ENCODE measurements at regions not wholly inside any gene's neighbourhood (a gene's known extent, or its start where the extent isn't known, plus 50 kb on each side); places are given as distances from the start of the nearest gene placed in this dataset.
"Not testable (repeated sequence)": the region's sequence is repeated elsewhere in the genome, so short reads cannot be mapped to it uniquely, and the experiment has no call there.

DNA sequence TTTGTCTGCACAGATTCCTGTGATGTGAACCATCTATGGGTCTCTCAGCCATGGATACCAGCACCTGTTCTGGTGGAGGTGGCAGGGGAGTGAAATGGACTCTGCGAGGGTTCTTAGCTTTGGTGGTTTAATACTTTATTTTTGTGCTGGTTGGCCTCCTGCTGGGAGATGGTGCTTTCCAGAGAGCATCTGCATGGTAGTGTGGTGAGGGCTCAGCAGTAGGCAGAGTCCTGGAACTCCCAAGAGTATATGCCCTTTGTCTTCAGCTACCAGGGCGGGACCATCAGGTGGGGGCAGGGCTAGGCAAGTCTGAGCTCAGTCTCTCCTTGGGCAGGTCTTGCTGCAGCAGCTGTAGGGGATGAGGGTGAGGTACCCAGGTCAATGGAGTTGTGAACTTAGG lies 97.5 kb upstream of the TRIM2 start:
- DNase-seq (ENCODE audit: low read depth), result not testable (repeated sequence)

- no peak for DNase-seq (ENCODE audit: low read depth)
Measured at GRCh38 chr4:153107246-153107645, 97.0 kb upstream of the TRIM2 start.

DNA sequence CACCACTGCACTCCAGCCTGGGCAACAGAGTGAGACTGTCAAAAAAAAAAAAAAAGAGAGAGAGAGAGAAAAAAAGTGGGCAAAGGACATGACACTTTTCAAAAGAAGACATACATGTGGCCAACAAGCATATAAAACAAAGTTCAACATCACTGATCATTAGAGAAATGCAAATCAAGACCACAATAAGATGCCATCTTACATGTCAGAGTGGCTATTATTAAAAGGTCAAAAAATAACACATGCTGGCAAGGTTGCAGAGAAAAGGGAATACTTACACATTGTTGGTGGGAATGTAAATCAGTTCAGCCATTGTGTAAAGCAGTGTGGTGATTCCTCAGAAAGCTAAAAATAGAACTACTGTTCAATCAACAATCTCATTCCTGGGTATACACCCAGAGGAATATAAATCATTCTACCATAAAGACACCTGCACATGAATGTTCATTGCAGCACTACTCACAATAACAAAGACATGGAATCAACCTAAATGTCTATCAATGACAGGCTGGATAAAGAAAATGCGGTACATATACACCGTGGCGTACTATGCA lies 94.9 kb upstream of the TRIM2 start:
- DNase-seq (ENCODE audit: low read depth), result no peak

DNA sequence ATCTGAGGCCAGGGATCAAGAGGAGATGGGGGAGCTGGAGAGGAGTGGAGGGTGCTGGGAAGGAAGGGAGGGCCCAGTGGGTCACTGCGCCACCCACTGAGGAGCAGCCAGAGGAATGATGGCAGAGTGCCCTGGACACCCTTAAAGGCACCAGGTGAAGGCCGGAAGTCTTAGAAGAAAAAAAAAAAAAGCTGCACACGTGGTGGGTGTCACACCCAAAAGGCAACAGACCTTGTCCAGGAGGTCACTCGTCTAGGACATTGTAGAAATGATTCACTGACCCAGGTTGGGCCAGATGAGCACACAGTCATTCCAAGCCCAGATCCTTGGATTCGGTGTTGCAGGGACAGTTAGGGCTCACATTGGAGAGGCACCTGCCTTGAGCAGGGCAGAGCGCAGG lies 93.5 kb upstream of the TRIM2 start:
- DNase-seq (ENCODE audit: low read depth), result no peak

- DNase-seq (ENCODE audit: low read depth), result no peak
Measured at GRCh38 chr4:153111426-153112040, 92.7 kb upstream of the TRIM2 start.

DNA sequence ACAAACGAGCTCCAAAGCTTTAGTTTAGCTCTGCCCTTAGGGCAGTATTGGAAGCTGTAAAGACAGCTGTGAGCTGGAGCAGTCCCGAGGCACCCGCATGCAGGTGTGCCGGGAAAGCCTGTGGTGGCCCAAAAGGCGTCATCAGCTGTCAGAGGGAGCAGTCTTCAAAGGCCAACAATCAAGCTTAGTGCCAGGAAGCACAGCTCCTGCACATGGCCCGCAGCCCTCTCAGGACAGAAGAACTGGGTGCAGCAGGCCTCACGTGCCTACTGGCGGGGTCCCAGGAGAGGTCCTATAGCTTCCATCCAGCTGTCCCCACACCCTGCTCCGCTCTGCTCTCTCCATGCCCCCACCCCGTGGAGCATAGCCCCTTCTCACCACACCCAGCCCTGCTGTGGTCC lies 92.2 kb upstream of the TRIM2 start:
- DNase-seq (ENCODE audit: low read depth), result no peak

DNA sequence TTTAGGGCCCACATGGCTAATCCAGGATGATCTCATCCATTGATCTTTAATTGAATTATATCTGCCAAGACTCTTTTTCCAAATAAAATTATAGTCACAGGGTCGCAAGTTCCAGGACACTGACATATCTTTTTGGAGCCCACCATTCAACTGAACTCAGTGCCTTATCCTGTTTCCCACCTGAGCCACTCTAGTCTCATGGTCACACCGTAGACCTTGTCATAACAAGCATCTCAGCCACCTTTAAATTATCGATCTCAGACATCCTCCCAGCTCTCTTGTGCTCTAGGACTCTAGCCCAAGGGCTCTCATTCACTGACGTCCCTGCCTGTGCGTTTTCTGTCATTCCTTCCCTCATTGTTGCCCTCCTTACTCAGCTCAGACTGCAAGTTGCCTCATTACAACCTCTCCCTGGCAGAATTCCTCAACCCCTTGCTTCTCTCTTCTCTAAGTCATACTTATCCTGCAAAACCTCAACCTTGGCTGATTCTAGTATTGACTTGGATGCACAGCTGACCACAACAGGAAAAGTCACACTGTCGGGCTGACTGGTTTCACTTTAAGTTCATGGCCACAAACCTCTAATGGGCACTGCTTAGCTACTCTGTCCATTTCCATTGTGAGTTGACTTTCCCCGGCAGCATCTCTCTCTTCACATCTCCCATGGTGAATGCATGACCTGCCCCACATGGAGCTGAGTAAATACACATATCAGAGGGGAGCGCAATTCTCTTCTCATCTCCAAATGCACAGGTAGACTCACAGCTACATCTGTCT lies 91.0 kb upstream of the TRIM2 start:
- DNase-seq (ENCODE audit: low read depth), result no peak

DNA sequence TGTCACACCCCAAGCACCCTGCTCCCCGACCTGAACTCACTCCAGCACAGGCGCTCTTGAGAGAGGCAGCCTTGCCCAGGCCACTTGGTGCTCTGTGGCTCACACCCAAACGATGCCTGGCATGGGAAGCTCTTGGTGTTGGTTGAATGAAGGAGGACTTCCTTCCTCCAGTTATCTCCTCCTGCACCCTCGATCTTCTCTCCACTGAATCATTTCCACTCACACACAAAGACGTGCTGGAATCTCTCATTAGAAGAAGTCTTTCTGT lies 90.5 kb upstream of the TRIM2 start:
- DNase-seq (ENCODE audit: low read depth), result no peak

GRCh38 chr4:153114771-153115321 lies 89.4 kb upstream of the TRIM2 start:
- peak; percentile 12 for DNase-seq (ENCODE audit: low read depth)

DNA sequence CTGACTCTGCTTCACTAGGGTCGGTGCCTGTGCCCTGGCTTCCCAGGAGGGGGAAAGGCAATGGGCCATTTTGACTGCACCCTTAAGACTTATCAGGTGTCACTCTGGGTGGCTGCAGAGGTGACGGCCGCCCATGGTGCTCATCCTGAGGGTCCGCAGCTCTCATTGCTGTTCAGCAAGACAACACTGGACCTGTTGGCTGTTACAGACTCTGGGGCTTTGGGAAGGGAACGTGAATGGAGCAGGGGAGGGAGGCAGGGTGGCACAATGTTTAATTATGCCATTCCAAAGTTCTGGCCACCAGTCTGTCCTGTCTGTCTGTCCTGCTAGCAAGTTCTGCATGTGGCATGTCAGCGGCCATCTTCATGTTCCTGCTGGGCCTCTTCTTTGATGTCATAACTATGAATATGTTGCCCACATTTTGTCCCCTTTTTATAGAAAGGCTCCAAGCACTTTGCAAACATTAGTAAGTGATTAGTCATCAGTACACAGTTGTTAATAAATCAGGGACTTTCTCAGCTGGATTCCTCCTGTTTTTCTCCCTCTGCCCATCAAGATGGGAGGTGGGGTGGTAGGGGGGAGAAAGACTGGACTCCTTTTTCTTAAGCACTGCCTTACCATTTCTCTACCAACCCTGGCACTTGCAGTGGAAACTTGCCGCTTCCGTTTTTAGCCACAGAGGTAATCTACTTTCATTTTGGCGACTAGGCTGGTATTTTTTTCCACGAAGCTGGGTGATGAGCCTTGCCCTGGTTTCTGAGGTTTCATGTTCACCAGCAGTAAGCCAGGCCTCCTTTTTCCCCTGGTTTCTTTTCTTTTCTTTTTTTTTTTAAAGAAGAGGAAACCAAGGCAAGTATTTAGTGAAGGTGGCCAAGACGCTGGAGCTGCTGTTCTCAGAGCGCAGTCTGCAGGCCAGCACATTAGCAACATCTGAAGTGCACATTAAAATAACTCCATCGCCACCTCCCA lies 88.6 kb upstream of the TRIM2 start:
- peak; percentile 45 for DNase-seq (ENCODE audit: low read depth)

DNA sequence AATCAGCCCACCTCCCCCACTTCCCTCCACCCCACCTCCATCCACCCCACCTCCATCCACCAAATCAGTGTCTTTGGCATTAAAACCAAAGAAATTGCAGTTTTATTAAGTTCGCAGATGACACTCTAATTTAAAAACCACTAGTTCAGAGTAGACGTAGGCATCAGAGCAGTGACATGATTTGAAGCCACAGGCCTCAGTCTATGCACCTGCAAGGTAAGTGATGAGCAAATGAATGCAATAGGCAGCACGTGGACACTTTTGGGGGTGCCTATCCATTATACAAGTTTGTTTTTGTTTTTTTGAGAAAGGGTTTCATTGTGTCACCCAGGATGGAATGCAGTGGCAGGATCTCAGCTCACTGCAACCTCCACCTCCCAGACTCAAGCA lies 88.0 kb upstream of the TRIM2 start:
- no peak for DNase-seq (ENCODE audit: low read depth)

- no peak for DNase-seq (ENCODE audit: low read depth)
Measured at GRCh38 chr4:153116801-153117200, 87.4 kb upstream of the TRIM2 start.

DNA sequence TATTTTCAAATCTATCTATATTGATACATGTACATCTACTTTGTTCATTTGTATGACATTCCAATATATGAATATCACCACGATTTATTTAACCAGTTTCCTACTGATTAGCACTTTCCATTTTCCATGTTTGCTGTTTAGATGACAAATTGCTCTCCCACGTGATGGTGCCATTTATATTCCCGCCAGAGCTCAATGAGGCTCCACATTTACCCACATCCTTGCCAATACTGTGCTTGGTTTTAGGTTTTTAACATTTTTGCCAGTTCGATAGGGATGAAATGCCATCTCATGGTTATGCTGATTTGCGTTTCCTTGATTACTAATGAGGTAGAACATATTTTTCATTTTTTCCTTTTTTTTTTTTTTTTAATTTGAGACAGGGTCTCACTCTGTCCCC lies 86.7 kb upstream of the TRIM2 start:
- DNase-seq (ENCODE audit: low read depth), result no peak

DNA sequence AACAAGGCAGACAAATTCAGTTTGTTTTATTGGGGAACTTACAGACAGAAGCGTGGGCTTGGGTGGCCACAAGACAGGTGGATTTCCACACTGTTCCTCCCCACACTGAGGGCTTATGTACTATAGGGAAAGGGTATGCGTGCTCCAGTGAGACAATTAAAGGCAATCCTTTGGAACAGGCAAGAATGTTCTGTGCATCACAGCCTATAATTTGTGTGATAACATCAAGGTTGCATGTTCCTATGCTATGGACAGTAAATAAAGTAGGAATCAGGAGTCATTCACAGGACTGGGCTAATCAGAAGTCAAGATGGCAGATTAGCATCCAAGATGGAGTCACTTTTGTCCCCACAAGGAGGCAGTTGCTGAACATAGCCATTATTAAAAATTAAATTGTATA lies 84.6 kb upstream of the TRIM2 start:
- no peak for DNase-seq (ENCODE audit: low read depth)

- no peak for DNase-seq (ENCODE audit: low read depth)
Measured at GRCh38 chr4:153120235-153120634, 84.0 kb upstream of the TRIM2 start.

DNA sequence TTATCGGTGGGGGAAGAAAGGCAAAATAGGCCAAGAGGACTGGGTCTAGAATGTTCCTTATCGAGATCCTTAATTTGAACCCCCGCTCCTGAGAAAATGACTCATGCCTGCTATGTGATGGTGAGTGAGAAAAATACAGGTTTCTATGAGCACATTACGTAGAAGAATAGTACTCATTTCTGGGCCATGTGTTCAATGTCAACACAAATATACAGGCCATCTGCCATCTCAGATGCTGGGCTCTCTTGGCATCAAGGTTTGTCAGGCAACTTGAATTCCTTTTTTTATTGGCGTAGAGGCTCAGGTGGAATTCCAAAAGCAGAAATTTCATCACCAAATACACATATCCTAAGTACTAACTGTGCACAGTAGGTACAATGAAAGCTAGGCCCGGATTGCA lies 81.4 kb upstream of the TRIM2 start:
- no peak for DNase-seq (ENCODE audit: low read depth)

DNA sequence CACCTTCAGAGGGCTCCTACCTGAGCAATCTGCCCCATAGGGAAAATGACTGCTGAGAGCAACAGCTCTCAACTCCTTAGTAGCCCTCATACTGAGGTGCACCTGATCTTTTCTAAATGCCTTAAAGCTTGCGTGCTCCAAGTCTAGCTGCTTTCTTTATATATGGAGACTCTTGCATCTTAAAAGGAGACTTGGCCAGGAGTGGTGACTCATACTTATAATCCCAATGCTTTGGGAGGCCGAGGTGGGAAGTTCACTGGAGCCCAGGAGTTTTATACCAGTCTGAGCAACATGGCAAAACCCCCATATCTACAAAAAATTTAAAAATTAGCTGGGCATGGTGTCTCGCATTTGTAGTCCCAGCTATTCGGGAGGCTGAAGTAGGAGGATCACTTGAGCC lies 78.1 kb upstream of the TRIM2 start:
- no peak for DNase-seq (ENCODE audit: low read depth)

DNA sequence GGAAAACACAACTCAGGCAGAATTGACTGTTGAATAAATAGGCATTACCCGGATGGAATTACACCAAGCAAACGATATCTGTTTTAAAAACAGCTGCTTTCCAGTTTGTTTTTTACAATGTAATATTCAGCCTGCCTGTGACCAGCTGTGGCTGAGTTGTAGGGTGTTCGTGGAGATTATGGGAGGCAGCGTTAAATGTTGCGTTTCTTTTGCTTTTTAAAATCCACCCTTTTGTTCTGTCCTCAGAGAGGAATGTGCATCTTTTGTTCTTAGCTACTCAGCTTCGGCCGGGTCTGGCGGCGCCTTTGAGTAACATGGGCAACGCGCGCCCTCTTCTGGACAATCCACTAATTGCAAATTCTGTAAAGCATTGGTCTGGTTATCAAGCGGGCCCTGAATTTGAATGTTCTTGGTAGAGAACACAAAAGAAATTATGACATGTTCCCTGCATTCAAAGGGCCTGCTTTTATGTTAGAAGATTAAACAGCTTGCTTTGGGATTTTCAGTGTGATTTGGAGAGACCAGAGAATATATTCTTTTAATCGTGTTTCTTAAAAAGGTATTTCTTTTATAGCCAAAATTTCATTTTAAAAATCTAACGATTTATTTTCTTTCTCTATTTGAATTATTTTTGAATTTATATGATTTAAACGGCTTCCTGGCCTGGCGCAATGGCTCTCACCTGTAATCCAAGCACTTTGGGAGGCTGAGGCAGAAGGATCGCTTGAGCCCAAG lies 76.3 kb upstream of the TRIM2 start:
- DNase-seq (ENCODE audit: low read depth), result peak; percentile 62

DNA sequence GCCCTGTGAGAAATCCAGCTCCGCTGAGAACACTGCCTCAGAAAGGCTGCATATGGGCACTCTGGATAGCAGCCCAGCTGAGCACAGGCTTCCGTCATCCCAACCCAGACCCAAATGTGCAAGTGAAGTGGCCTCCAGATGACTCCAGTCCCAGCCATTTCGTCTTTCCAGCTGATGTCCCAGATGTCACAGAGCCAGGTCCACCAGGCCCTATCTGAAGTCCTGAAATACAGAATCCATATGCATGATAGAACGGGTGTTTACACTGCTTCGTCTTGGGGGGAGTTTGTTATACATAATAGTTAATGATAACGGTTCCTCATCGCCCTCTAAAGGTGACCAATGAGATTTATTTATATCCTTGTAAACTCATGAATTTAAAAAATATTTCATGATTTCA lies 72.6 kb upstream of the TRIM2 start:
- DNase-seq (ENCODE audit: low read depth), result no peak

- no peak for DNase-seq (ENCODE audit: low read depth)
Measured at GRCh38 chr4:153137159-153137558, 67.1 kb upstream of the TRIM2 start.

DNA sequence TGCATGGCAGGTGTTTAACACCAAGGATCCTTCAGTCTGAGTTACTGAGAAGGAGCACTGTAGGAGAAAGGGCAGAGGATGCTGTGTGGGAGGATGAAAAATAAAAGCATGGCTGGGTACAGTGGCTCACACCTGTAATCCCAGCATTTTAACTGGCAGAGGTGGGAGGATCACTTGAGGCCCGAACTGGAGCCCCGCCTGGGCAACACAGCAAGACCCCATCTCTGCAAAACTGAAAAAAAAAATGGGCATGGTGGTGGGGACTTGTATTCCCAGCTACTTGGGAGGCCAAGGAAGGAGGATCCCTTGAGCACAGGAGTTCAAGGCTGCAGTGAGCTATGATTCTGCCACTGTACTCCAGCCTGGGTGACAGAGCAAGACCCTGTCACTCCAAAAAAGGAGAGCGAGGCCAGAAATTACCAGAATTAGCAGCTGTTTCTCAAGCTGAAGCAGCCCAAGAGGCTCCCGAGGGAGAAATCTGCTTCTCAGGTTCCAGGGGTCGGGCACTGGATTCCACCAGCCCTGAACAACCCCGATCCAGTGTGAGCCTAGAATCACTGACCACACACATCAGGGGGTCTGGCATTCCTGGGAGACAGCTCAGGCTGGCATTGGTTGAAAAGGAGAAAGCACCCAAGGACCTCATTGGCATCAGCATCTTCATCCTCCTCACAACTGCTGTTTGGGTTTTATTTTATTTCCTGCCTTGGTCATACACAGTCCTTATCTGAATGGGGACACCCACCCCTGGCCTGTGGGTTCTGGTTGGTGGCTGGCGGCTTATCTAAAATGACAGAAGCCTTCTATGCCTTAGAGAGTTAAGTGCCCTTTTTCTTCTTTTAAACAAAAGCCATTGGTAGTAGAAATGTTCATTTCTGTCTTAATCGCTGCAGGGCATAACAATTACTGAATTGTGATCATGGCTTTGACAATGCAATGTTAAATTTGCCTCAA lies 66.3 kb upstream of the TRIM2 start:
- no peak for DNase-seq (ENCODE audit: low read depth)

Measured in stimulated activated CD8-positive, alpha-beta memory T cell treated with anti-CD3 and anti-CD28 coated beads, Interleukin-7, amount 100 ng/mL, for 24 hours (primary cell).